ENCODE measurements at regions not wholly inside any gene's neighbourhood (a gene's known extent, or its start where the extent isn't known, plus 50 kb on each side); places are given as distances from the start of the nearest gene placed in this dataset.

- DNase-seq = no peak
Measured at GRCh38 chr1:55588309-55588708, 373.1 kb upstream of the USP24 start.

GRCh38 chr1:55586771-55587170, 371.6 kb upstream of the USP24 start:
- DNase-seq = no peak

- no peak for DNase-seq
Measured at GRCh38 chr1:55585402-55585792, 370.2 kb upstream of the USP24 start.

DNA sequence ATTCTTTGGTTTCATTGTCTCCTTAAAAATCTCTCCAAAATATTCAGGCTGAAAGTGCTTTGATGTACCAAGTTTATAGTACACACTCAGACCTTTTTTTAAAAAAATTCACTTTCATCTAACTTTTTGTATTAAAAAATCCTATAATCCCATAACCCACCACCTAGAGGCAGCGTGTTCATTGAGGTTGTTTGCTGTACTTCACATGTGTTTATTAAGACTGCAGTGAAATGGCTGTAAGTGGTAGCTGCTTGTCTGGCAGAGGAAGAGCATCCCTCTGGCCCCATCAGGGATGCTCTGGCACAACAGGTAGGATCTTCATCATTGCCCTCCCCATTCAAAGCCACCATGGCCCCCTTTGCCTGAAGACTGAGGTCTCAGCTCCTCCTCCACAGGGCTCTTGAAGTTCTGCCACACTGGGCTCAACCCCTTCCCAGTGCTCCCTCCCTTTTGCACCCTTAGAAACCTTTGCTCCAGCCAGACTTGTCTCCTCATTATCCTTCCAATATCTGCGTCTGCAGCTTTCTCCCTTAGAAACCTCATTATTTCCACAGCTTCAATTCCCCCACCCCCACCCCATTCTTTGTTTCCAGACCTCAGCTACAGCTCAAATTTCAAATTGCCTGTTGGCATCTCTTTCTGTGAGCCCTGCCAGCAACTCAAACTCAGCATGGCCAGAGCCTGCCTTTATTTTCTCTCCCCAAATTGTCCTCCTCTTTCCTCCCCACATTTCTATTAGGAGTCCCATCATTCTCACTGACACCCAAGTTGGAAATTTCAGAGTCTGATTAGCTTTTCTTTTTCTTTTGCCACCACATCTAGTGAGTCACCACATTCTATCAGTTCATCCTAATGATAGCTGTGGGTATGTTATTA, 369.6 kb upstream of the USP24 start:
- no peak for DNase-seq

GRCh38 chr1:55582084-55582483, 366.9 kb upstream of the USP24 start:
- no peak for DNase-seq

GRCh38 chr1:55580845-55581332, 365.7 kb upstream of the USP24 start:
- DNase-seq = no peak

DNA sequence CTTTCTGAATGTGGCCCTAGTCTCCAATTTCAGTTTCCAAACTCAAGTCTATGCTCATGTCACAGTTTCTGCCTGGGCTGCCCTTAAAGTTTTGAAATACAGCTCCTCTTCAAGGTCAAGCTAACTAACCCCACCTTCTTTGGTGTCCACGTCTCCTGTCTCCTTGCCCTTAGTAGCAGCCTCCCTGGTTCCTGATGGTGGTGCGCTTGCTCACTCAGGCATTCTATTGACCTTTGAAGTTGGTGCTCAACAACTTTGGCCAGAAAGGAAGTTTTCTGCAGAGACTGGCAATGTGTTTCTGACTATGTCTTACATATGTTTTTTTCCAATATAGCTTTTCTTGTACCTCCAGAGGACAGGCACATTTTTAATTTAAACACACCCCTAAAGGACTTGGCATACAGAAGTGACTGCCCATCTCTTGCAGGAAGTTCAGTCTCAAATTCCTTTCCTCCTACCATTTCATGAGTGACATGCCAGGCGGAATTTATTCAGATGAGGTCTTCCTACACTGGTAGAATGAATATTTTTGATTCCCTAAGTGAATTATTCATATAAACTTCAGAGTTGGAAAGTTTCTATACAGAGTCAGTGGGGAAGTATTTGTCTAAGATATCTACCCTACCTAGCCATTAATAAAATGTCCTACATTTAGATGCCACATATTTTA, 364.3 kb upstream of the USP24 start:
- no peak for DNase-seq

- no peak for DNase-seq
Measured at GRCh38 chr1:55578646-55579045, 363.5 kb upstream of the USP24 start.

GRCh38 chr1:55575571-55576279, 360.6 kb upstream of the USP24 start:
- DNase-seq = no peak

DNA sequence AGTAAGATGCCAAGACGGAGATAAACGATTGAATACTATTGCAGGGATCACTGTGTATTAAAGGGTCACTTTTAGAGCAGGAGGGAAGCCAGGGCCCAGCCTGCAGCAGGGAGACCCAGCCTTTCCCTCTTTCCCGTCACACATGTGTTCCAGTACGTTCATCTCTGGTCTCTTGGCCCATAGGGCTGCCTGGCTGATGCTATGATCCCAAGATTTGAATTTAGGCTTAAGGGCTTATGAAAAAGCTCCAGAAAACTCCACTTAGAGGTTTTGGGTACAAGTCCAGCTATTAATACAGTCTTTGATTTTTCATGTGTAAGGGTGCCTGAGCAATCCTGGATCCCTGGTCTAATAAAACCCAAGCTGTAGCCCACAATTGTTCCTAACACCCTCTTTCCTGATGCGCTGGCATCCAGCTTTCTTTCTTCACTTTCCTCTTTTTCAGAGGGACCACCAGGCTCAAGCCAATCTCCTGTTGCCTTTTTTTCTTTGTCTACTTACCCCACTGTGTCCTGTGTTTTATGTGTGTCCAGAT, 359.6 kb upstream of the USP24 start:
- no peak for DNase-seq

DNA sequence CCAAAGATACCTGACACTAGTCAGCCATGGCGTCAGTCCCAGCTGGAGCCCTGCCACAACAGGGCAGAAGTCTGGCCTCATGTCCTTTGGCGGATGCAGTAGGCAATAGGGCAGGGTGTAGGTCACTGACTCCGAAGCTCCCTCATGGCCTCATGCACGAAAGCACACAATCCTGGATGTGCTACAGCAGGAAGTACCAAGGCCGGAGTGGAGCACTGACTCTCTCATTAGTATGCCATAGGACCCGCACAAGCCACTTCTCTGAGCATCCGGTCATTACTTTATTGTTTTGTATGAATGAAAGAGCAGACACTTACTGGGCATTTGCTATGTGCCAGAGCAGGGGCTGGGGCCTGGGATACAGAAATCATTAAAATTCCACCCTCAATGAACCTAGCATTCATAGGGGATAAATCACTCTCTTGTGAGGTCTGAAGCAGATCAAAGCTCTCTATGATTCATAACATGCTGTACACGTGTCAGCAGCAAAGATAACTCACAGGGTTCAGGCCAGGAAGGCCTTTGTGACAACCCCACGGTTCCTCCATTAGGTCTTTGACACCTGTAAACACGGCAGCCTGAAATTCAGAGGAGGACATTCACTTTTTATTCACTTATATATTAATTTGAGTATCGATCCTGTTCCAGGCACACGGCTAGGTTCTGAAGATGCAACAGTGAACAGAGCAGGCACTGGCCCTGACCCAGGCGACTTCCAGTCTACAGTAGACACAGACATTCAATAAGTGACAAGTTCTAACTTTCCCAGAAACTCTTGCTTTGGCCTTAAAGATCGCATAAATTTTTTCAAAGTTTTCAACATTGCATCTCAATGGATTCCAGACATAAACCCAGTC, 357.9 kb upstream of the USP24 start:
- DNase-seq = no peak

- DNase-seq = no peak
Measured at GRCh38 chr1:55571767-55572166, 356.6 kb upstream of the USP24 start.

- no peak for DNase-seq
Measured at GRCh38 chr1:55569417-55569816, 354.3 kb upstream of the USP24 start.

GRCh38 chr1:55568732-55569131, 353.6 kb upstream of the USP24 start:
- no peak for DNase-seq

GRCh38 chr1:55560266-55560665, 345.1 kb upstream of the USP24 start:
- DNase-seq = no peak

GRCh38 chr1:55559842-55560241, 344.7 kb upstream of the USP24 start:
- no peak for DNase-seq

DNA sequence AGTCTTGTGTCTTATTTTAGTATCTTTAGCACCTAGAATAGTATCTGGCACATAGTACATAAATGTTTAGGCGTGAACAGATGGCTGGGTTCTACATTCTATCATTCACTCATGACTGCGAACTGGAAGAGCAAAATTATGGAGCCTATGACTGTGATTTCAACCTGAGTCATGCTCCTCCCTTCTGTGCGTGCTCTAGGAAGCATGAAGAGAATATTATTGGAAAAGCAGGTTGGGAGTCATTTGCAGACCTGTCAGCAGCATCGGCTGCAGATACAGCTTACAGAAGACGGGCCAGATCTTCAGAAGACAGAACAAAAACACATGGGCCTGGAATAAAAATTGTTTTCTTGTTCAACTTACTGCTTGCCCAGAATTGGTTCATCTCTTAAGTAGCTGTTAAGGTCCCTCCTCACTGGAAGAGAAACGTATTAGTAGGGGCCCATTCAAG, 344.0 kb upstream of the USP24 start:
- DNase-seq = no peak

GRCh38 chr1:55558515-55558914, 343.4 kb upstream of the USP24 start:
- no peak for DNase-seq

DNA sequence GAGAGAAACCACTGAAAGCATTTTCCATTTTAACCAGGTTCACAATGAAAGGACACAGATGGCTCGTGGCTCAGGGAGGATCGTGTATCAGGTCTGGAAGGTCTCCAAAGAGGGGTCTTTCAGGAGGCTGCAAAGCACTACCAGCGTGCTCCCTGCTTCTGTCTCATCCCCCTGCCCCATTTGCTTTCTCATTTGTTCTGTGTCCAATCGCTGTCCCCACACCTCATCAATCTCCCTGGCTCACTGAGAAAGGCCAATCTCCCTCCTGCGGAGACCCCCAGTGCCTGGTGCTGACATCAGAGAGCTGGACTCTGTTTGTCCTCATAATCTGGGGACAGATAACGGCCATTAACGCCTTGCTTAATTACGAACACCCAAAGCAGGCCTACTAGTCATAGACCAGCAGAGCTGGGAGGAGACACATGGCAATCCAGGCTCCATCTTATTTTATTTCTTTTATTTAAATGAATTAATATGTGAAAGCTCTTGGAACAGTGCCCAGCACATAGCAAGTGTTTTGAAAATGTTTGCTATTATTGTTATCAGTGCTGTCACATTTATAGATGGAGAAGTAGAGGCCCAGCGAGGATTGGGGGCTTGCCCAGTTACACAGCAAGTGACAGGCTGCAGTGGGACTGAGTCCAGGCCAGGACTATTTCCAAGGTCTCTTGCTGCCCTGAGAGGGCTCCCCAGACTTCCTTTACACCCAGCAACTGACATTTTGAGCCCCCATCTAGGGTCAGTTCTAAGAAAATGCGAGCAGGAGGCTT, 341.0 kb upstream of the USP24 start:
- DNase-seq = no peak

GRCh38 chr1:55554611-55555010, 339.4 kb upstream of the USP24 start:
- DNase-seq = no peak

- DNase-seq = no peak
Measured at GRCh38 chr1:55552636-55553035, 337.5 kb upstream of the USP24 start.
